Lower leg skin (tissue), 4 donors: ENCODE measurements at regions not wholly inside any gene's neighbourhood (a gene's known extent, or its start where the extent isn't known, plus 50 kb on each side); places are given as distances from the start of the nearest gene placed in this dataset.
A peak's percentile ranks its signal among the peaks of the same experiment; 100 is the strongest.

Experiments used
- DNase-seq, 2 donors: peaks; one replicate each; pipeline ENCODE4 v3.0.0-alpha.2; 2019; ENCODE audit warnings: low spot score in 2 of 2
- H3K4me3 ChIP-seq: fragments of 200-600 bp; sonication (generic); 2 replicates; pipeline ENCODE4 v1.5.1; 2017; ENCODE audit warnings: mild to moderate bottlenecking, low read depth; ENCODE audit not compliant: poor library complexity, severe bottlenecking
- POLR2A ChIP-seq, 2 donors: fragments of 450-650 bp; IDR thresholded peaks; one replicate each; pipeline ENCODE4 v1.6.1; 2016 to 2017; ENCODE audit warnings: antibody characterized with exemption in 2 of 2, mild to moderate bottlenecking in 1 of 2, moderate library complexity in 1 of 2
- WGBS, 2 donors: methylation state at CpG; one replicate each; pipeline ENCODE4 v1.1.5; 2018; 5-methylcytosine and 5-hydroxymethylcytosine counted together
- intact Hi-C: fragments of 100-400 bp; cut with DNase I; formaldehyde crosslinking; loops from one replicate; pipeline ENCODE4 v1.15.0; 2023; ENCODE audit warnings: low total_unique reads
- TF ChIP-seq, protein P1 (sequence below), 3 donors: fragments of 450-650 bp; IDR thresholded peaks; one replicate each; pipeline ENCODE4 v1.5.1; 2016; ENCODE audit warnings: antibody characterized with exemption in 3 of 3, mild to moderate bottlenecking in 3 of 3, moderate library complexity in 2 of 3

- H3K4me3 ChIP-seq = no peak overlapping the region
- intact Hi-C loops = no loop called here
- DNase-seq = peak in 1 of 2 donors; percentile 36
- TF ChIP-seq, protein P1, sequence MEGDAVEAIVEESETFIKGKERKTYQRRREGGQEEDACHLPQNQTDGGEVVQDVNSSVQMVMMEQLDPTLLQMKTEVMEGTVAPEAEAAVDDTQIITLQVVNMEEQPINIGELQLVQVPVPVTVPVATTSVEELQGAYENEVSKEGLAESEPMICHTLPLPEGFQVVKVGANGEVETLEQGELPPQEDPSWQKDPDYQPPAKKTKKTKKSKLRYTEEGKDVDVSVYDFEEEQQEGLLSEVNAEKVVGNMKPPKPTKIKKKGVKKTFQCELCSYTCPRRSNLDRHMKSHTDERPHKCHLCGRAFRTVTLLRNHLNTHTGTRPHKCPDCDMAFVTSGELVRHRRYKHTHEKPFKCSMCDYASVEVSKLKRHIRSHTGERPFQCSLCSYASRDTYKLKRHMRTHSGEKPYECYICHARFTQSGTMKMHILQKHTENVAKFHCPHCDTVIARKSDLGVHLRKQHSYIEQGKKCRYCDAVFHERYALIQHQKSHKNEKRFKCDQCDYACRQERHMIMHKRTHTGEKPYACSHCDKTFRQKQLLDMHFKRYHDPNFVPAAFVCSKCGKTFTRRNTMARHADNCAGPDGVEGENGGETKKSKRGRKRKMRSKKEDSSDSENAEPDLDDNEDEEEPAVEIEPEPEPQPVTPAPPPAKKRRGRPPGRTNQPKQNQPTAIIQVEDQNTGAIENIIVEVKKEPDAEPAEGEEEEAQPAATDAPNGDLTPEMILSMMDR (IDR thresholded peaks at IDR 0.05) = no peak
- no peak for TF ChIP-seq POLR2A (IDR thresholded peaks at IDR 0.05)
- WGBS, 2 donors = 31 to 35% methylated on average over 4 of the region's 4 CpGs
Observed at GRCh38 chr3:23041918-23042696, 161.0 kb upstream of the UBE2E2 start.

- H3K4me3 ChIP-seq = no peak overlapping the region
- TF ChIP-seq, protein P1 (IDR thresholded peaks at IDR 0.05) = no peak
- TF ChIP-seq POLR2A (IDR thresholded peaks at IDR 0.05) = no peak
- DNase-seq = no peak
- 78 to 100% methylated on average over 1 of the region's 1 CpG for WGBS, 2 donors
- intact Hi-C loops = no loop called here
Observed at GRCh38 chr3:23044463-23044862, 158.7 kb upstream of the UBE2E2 start.

- intact Hi-C loops = no loop called here
- 87 to 95% methylated on average over 4 of the region's 4 CpGs for WGBS, 2 donors
- DNase-seq = no peak
Observed at GRCh38 chr3:23046536-23046935, 156.6 kb upstream of the UBE2E2 start.

DNA sequence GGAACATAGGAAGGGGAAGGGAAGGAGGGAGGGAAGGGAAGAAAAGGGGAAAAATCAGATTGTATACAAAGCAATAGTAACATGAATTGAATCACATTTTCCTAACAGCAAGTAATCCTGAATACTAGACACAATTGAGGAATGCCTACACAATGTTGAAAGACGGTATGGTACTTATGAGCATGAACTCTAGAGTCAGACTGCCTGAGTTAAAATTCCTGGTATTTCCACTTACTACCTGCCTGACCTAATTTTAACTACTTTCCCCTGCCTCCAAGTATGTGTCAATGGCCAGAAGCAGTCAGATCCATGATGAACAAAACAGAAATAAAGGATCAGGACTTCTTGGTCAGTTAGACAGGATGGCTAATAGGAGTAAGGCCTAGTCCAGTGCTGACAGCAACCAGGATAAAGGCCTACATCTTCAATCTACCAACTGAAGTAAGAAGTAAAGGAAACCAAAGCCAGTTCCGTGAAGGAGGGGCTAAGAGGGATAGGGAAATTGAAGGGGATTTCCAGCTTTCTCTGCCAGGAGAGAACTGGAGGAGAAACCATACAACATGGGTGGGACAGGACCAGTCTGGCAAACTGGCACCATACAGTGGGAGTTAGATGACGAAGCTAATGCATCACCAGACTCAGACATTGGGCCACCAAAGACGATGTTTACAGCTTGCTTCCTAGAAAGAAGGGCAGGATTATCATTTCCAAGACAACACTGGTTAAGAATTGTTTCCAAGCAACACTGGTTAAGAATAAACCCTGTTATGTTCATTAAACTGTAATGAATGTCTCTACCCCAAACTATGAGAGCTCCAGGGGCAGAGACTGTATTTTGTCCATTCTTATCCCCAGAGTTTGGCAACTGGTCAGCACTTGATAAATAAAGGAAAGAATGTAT lies 151.6 kb upstream of the UBE2E2 start:
- no peak overlapping the region for H3K4me3 ChIP-seq
- WGBS, 2 donors = 68 to 80% methylated on average over 4 of the region's 4 CpGs
- DNase-seq = no peak
- intact Hi-C loops = no loop called here
- TF ChIP-seq, protein P1 (IDR thresholded peaks at IDR 0.05) = no peak
- no peak for TF ChIP-seq POLR2A (IDR thresholded peaks at IDR 0.05)

More at GRCh38 chr3:23046536-23046935, 156.6 kb upstream of the UBE2E2 start:
- TF ChIP-seq, protein P1 (IDR thresholded peaks at IDR 0.05) = no peak
- TF ChIP-seq POLR2A (IDR thresholded peaks at IDR 0.05) = no peak
- no peak overlapping the region for H3K4me3 ChIP-seq

DNA sequence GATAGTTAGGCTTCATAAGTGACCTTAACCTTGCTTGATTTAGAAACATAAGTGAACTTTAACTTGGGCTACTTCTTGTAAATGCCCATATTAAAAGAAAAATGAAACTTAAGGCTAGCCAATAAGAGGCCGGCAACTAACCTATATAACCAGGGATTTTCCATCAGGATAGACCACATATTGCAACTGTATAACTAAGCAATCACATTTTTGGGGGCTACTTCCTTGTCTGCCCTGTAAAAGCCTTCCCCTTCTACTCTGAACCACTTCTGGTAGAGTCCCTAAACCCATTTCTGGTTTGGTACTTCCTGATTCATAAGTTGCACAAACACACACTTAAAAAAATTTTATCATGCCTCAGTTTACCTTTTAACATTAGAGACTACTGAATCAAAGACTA lies 150.9 kb upstream of the UBE2E2 start:
- TF ChIP-seq, protein P1 (IDR thresholded peaks at IDR 0.05) = no peak
- TF ChIP-seq POLR2A (IDR thresholded peaks at IDR 0.05) = no peak
- WGBS, 2 donors = 83 to 89% methylated on average over 1 of the region's 1 CpG
- no peak overlapping the region for H3K4me3 ChIP-seq
- intact Hi-C loops = no loop called here
- DNase-seq = no peak
